Esophagus mucosa (tissue), 1 donor: ENCODE measurements at regions not wholly inside any gene's neighbourhood (a gene's known extent, or its start where the extent isn't known, plus 50 kb on each side); places are given as distances from the start of the nearest gene placed in this dataset.
"Not testable (repeated sequence)": the region's sequence is repeated elsewhere in the genome, so short reads cannot be mapped to it uniquely, and the experiment has no call there.

Experiments
- ATAC-seq: fragments of 200-7000 bp; cut with Tn5 transposase; one replicate; pipeline ENCODE4 v1.9.1; 2020
- donor health status: DM: yes; HTN: yes; CAD: no.

- no peak for ATAC-seq
These were observed 195.5 kb downstream of the ANXA1 start for GRCh38 chr9:73347123-73347522.

DNA sequence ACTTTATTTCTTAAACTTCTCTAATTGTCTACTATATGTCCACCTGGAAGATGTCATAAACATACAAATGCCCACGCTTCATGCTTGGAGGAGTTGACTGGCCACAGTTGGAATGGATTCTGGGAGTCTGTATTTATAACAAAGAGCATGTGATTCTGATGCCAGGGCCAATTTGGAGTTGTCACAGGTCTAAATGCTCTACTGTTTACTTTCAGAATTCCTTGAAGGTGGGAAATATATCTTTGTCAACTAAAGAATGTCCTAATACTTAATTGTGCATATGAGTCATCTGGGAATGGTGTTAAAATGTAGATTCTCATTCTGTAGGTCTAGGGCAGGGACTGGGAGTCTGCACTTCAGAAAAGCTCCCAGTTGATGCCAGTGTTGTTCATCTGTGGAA lies 196.1 kb downstream of the ANXA1 start:
- ATAC-seq, result no peak

DNA sequence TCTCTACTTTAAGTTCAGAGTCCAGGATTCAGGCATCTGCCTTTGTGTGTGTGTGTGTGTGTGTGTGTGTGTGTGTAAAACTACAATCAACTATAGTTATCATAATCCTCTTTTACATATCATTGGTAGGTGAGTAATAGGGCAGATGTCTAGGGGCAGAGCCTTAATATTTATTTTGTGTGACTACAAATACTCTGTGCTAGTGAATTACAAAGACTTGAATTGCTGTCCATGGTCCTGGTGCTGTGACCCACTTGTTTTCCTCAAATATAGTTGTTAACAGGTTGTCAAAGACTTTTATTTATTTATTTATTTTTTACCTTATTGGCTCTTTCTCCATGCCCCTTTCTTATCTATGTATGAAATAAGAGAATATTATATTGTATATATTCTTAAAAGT lies 196.8 kb downstream of the ANXA1 start:
- ATAC-seq, result no peak

DNA sequence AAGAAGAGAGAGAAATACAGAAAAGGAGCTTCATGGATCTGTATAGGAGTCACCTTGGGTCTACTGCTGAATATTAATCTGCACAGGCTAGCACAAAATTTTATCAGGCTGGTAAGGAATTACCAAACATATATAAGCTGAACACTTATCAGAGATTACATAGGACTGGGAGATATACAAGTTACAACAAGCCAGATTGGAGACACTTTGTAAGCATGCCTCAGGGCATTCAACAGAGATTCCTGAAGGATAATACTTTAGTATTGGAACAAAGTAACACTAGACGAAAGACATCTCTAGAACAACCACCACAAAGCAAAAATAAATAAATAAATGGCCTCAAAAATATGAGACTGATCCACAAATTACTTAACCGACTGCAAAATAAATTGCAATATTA lies 197.8 kb downstream of the ANXA1 start:
- ATAC-seq, result no peak

DNA sequence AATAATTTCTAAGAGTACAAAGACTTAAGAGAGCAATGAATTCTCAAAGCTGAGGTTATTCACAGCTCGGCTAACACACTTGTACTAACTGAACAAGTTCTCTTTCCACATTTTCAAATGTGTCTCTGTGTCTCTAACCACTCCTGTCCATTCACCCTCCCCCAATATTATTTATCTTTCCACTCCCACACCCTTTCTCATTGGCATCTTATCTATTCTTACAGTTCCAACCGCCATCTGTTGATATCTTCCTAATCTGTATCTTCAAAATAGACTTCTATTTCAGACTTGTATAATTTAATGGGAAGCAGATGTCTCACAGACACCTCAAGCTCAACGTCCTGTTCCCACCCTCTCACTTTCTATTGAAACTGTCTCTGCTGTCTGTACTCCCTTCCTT lies 205.9 kb downstream of the ANXA1 start:
- ATAC-seq, result no peak

DNA sequence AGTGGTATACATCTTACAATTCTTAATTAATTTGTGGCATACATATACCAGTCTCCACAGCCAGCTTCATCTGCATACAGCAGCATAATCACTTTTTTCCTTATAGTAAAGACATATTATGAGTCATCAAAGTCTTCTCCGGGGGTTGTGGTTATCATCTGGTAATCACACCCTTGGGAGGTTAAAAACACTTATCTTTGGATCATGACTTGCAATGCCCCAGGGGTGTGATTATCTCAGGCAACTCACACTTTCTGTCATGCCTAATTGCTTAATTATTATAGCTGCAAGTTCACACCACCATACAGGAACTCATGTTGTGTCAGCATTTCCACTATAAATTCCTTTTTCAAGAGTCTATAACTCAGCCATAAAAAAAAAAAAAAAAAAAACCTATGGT lies 218.4 kb downstream of the ANXA1 start:
- no peak for ATAC-seq

GRCh38 chr9:73371801-73372200 lies 220.1 kb downstream of the ANXA1 start:
- no peak for ATAC-seq

- ATAC-seq, result no peak
These were observed 228.7 kb downstream of the ANXA1 start for GRCh38 chr9:73380411-73380810.

- ATAC-seq, result no peak
These were observed 250.7 kb downstream of the ANXA1 start for GRCh38 chr9:73402081-73403028.

DNA sequence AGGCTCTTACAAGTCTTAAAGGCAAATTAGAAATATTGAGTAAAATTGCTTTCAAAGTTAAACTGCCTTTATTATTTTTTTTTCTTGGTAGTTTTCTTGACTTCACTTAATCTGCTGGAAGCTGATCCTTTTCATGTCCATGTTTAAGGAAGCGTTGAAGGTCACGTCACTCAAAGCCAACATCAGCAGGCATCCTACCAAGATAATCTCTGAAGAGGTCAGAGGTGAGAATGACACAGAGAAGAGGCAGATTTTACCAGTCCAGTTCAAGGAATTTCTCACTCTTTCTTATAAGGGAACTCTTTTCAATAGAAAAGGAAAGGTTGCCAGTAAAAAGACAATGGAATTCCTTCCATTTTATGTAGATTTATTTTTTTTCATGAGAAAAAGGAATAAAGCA lies 259.8 kb downstream of the ANXA1 start:
- no peak for ATAC-seq

GRCh38 chr9:73412874-73413273 lies 261.2 kb downstream of the ANXA1 start:
- ATAC-seq, result no peak

GRCh38 chr9:73423891-73424290 lies 272.2 kb downstream of the ANXA1 start:
- no peak for ATAC-seq

DNA sequence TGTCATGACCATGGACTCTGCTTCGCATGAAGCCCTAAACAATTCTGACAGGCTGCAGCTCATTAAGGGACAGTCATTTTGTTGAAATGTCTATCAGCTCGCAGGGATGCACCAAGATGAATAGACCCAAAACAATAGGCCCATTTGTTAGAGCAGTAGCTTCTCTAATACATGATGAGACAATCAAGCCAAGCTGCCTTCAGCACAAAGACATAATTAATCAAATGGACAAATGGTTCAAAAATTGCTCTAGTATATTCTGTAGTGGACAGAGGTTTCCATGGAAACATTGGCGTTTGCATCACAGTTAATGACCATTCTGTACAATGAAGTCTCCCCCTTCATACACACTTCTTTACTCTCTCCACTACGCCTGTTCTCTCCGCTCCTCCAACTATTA lies 274.6 kb downstream of the ANXA1 start:
- ATAC-seq, result no peak

GRCh38 chr9:73434826-73435225 lies 283.2 kb downstream of the ANXA1 start:
- no peak for ATAC-seq

DNA sequence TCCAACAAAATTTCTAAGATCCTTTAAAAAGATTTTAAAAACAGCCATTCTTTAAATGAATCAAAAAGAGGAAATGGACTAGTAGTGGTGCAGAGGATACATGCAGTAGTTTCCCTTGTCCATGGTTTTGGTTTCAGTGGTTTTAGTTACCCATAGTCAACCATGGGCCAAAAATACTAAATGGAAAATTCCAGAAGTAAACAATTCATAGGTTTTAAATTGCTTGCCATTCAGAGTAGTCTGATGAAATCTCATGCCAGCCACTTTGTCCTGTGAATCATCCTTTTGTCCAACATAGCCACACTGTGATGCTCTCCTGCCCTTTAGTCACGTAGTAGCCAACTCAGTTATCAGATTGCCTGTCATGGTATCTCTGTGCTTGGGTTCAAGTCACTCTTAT lies 286.1 kb downstream of the ANXA1 start:
- ATAC-seq, result peak; percentile 41

- not testable (repeated sequence) for ATAC-seq
These were observed 288.2 kb downstream of the ANXA1 start for GRCh38 chr9:73439839-73440238.

DNA sequence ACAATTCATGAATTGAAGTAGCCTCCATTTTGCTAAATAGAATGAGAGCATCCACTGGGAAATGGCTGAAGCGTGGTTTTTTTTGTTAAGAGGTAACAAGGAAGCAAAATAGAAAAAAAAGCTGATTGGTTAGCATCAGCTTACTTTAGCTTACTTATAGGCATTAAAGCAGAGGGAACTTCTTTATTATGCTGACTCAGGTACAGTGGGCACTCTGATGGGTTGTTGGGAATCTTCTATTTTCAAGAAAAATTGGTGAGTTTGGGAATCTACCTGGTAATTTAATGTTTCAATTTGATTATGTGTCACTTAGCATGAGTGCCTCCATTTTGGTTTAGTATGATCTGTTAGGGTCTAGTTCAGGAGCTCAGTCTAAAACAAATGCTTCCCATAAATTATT lies 289.6 kb downstream of the ANXA1 start:
- no peak for ATAC-seq

DNA sequence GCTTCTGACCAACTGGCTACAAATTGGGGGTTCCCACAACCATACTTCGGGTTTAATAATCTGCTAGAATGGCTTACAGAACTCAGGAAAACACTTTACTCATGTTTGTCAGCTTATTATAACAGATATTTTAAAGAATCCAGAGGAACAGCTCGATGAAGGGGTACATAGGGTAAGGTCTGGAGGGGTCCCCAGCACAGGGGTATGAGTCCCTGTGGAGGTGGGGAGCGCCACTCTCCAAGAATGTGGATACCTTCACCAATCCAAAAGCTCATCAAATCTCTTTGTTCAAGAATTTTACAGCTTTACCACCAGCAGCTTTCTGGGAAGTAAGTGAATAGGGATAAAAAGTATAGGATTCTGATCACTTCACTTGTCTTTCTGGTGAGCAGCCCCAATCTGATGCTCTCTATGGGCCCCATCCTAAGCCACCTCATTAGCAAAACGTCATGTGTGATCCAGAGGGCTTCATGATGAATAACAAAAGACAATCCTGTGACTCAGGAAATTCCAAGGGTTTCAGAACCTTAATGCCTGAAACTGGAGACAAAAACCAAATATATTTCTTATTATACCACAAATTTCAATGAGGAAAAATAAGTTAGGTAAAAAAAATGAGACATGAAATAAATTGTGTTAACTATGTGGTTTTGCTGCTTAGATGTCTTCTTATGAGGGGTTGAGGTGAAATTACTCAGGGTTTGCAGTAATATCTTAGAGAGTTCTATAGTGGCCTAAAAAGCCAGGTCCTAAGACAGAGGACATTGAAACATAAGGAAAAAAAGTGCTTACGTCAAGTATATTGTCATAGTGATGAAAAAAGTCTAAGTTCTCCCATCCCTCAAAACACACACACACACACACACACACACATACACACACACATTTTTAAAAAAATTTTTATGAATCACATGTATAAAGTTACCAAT lies 290.5 kb downstream of the ANXA1 start:
- ATAC-seq, result no peak

GRCh38 chr9:73444821-73445220 lies 293.2 kb downstream of the ANXA1 start:
- ATAC-seq, result no peak

DNA sequence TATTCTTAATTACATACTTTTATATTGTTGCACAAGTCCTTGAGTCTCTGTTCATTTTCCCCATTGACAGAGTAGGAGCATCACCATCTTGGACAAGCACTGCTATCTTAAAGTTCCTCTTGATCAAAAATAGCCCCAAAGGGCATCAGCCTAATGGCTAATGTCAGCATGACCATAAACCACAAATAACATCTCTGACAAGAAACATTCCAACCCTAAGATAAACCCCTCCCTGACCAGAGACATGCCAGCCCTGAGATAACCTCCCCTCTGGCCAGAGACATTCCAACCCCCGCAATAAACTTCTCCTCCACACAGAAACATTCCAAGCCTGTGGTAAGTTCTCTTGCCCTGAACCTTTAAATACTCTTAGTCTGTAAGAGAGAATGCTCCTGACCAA lies 293.7 kb downstream of the ANXA1 start:
- not testable (repeated sequence) for ATAC-seq

DNA sequence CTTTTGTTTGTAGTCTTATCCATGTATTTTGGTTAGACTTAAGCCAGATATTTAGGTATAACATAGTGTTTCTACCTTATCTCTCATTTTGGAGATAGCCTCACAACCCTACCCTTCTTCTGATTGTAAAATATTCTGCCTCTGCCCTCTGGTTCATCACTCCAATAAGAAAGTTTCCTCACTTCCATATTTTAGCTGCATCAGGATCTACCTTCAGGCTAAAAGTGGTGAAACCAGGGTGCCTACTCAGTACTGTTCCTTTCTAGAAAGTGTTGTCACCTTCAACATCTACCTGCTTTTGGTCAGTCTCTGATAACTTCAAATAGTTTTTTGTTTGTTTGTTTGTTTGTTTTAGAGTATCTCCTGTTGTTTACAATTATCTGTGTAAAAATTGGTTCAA lies 294.6 kb downstream of the ANXA1 start:
- no peak for ATAC-seq

GRCh38 chr9:73451003-73451402 lies 299.3 kb downstream of the ANXA1 start:
- ATAC-seq, result peak; percentile 86

DNA sequence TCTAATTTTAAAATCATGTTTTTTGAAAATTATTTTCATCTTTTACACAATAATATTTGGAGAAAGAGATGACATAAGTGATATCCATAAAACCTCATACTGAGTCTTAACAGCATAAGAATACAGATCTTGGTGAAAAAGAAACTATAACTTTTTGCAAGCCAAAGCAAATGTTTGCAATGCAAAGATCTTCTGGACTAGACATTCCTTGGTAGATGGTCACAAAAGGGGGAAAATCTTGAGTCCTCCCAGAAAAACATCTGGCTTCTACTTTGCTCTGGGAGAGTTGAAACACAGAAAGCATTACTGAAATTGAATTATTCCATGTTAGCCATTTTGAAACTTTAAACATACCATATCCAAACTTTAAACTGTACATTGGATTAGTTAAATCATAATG lies 308.2 kb downstream of the ANXA1 start:
- ATAC-seq, result no peak

GRCh38 chr9:73468716-73469115 lies 317.1 kb downstream of the ANXA1 start:
- no peak for ATAC-seq
